K562 (cell line): ENCODE measurements at regions not wholly inside any gene's neighbourhood (a gene's known extent, or its start where the extent isn't known, plus 50 kb on each side); places are given as distances from the start of the nearest gene placed in this dataset.
A peak's percentile ranks its signal among the peaks of the same experiment; 100 is the strongest.

Experiments
- ATAC-seq: fragments of 200-7000 bp; cut with Tn5 transposase; 3 replicates; pipeline ENCODE4 v1.9.1; 2020; ENCODE audit warnings: moderate library complexity
- BruUV-seq: library from RNA; stranded (reverse); fragments of 400-500 nt; replicated peaks from 2 replicates; lab custom pipeline; 2021; lab: Mats Ljungman, UMichigan
- CTCF ChIA-PET: fragments of 300-600 bp; formaldehyde crosslinking; extraction: SDS; loops from one replicate; lab custom pipeline; 2021; ENCODE audit warnings: low intra/inter-chr PET ratio; lab: Yijun Ruan, JAX
- POLR2A ChIA-PET: fragments of 300-600, 350-650 bp; sonication (Branson Sonifier 250); formaldehyde crosslinking; extraction: SDS; loops from one replicate; lab custom pipeline; 2021; ENCODE audit warnings: antibody characterized with exemption, inconsistent platforms; lab: Yijun Ruan, JAX
- DNase-seq, 4 experiments: peaks; one replicate each; pipeline versions ENCODE4 v3.0.0 to v3.0.0-alpha.2; 2011 to 2018; ENCODE audit warnings: low spot score in 3 of 4, mixed read lengths in 3 of 4; ENCODE audit errors: extremely low read depth in 1 of 4
- FAIRE-seq: peaks from 2 replicates; lab custom pipeline; 2011; peaks lifted over from hg19 to GRCh38; lab: Jason Lieb, UNC
- H2AFZ ChIP-seq: 2 replicates; pipeline ENCODE4 v1.6.0; 2011; ENCODE audit warnings: low read depth, low read length, control low read depth, inconsistent platforms
- H3K27ac ChIP-seq: fragments of 200-600 bp; 3 replicates; pipeline ENCODE4 v1.8.0; 2011; ENCODE audit warnings: low read depth, mild to moderate bottlenecking, control low read depth, inconsistent platforms, low read length, moderate library complexity, mixed read lengths; ENCODE audit errors: extremely low read depth
- H3K27me3 ChIP-seq, 2 experiments: fragments of 300-600 bp in 1 of 2; 2 replicates in 1 of 2; 3 replicates in 1 of 2; pipeline versions ENCODE4 v1.6.0 to v1.8.0; 2011; ENCODE audit warnings: inconsistent platforms in 2 of 2, low read length in 2 of 2, mild to moderate bottlenecking in 1 of 2, mixed read lengths in 1 of 2, moderate library complexity in 1 of 2; ENCODE audit not compliant: control insufficient read depth in 2 of 2, insufficient read depth in 2 of 2
- H3K36me3 ChIP-seq: fragments of 300-600 bp; 3 replicates; pipeline ENCODE4 v1.8.0; 2011; ENCODE audit warnings: mild to moderate bottlenecking, low read length, inconsistent platforms; ENCODE audit not compliant: control insufficient read depth, insufficient read depth
- H3K4me1 ChIP-seq, 2 experiments: fragments of 200-600 bp in 1 of 2; replicated peaks in 1 of 2; 2 replicates in 1 of 2; 3 replicates in 1 of 2; pipeline versions ENCODE4 v1.5.1 to v1.8.0; 2011; ENCODE audit warnings: inconsistent platforms in 2 of 2, low read length in 2 of 2, mild to moderate bottlenecking in 1 of 2, mixed read lengths in 1 of 2, moderate library complexity in 1 of 2; ENCODE audit not compliant: control insufficient read depth in 2 of 2, insufficient read depth in 2 of 2
- H3K4me2 ChIP-seq: 2 replicates; pipeline ENCODE4 v1.6.1; 2011; ENCODE audit warnings: low read length, control low read depth, inconsistent platforms, mixed read lengths; ENCODE audit not compliant: insufficient read depth
- H3K4me3 ChIP-seq: fragments of 200-600 bp; sonication (generic), shearing (Covaris generic); 2 replicates; pipeline ENCODE4 v1.5.1; 2016; ENCODE audit warnings: control low read depth, inconsistent platforms
- H3K79me2 ChIP-seq: fragments of 200-600 bp; 3 replicates; pipeline ENCODE4 v1.8.0; 2011; ENCODE audit warnings: low read length, inconsistent platforms; ENCODE audit not compliant: control insufficient read depth, insufficient read depth
- H3K9ac ChIP-seq, 2 experiments: 2 replicates each; pipeline versions ENCODE4 v1.6.0 to v1.6.1; 2011; ENCODE audit warnings: low read depth in 2 of 2, low read length in 2 of 2, control low read depth in 1 of 2, inconsistent platforms in 1 of 2, mild to moderate bottlenecking in 1 of 2, mixed read lengths in 1 of 2; ENCODE audit not compliant: insufficient read depth in 1 of 2
- H3K9me1 ChIP-seq: one replicate; pipeline ENCODE4 v1.6.0; 2011; ENCODE audit warnings: inconsistent platforms, mild to moderate bottlenecking, low read length, moderate library complexity; ENCODE audit not compliant: control insufficient read depth, insufficient read depth
- H3K9me3 ChIP-seq: replicated peaks from 2 replicates; pipeline ENCODE4 v1.5.1; 2011; ENCODE audit warnings: low read depth, low read length, inconsistent platforms; ENCODE audit not compliant: control insufficient read depth, insufficient read depth
- H4K20me1 ChIP-seq: replicated peaks from 2 replicates; pipeline ENCODE4 v1.6.1; 2011; ENCODE audit warnings: low read length, inconsistent platforms, mixed read lengths; ENCODE audit not compliant: control insufficient read depth, insufficient read depth
- CREBBP ChIP-seq: IDR thresholded peaks from one replicate; pipeline ENCODE4 v1.6.1; 2012; ENCODE audit warnings: low read depth, mild to moderate bottlenecking, control low read depth, inconsistent platforms, low read length
- ETV1 ChIP-seq: fragments of 450-650 bp; conservative IDR thresholded peaks from 2 replicates; pipeline ENCODE4 v1.6.1; 2016; ENCODE audit warnings: missing genetic modification characterization, control low read depth, low read depth, missing compliant biosample characterization
- LEF1 ChIP-seq: fragments of 450-650 bp; IDR thresholded peaks from 2 replicates; pipeline ENCODE4 v1.6.1; 2016; ENCODE audit warnings: mild to moderate bottlenecking
- PRMT5 ChIP-seq: sonication (generic); formaldehyde crosslinking; IDR thresholded peaks from 2 replicates; pipeline ENCODE4 v1.5.0; 2020; ENCODE audit warnings: missing genetic modification reagents
- SIRT6 ChIP-seq: IDR thresholded peaks from one replicate; pipeline ENCODE4 v1.6.1; 2012; ENCODE audit warnings: low read depth, mild to moderate bottlenecking, control low read depth, inconsistent platforms, low read length, moderate library complexity
- SMC3 ChIP-seq: conservative IDR thresholded peaks from 2 replicates; pipeline ENCODE4 v1.6.1; 2011; ENCODE audit warnings: low read depth, low read length, improper control_type of control experiment; ENCODE audit not compliant: insufficient read depth
- SPI1 ChIP-seq: IDR thresholded peaks from 2 replicates; pipeline ENCODE4 v1.6.1; 2011; ENCODE audit warnings: low read depth, low read length, control low read depth, borderline replicate concordance
- TCF7 ChIP-seq: sonication (generic); IDR thresholded peaks from 2 replicates; pipeline ENCODE4 v1.6.1; 2016; ENCODE audit warnings: antibody characterized with exemption, borderline replicate concordance
- ZNF347 ChIP-seq: fragments of 450-650 bp; formaldehyde crosslinking; IDR thresholded peaks from 2 replicates; pipeline ENCODE4 v1.4.0; 2020; ENCODE audit warnings: low read depth, mild to moderate bottlenecking, moderate library complexity
- ZNF592 ChIP-seq: fragments of 450-650 bp; IDR thresholded peaks from 2 replicates; pipeline ENCODE4 v1.6.1; 2017; ENCODE audit warnings: antibody characterized with exemption, mild to moderate bottlenecking
- ZNF707 ChIP-seq: fragments of 250-450 bp; sonication (Bioruptor Pico); conservative IDR thresholded peaks from 2 replicates; pipeline ENCODE4 v1.8.0; 2022; ENCODE audit warnings: inconsistent platforms, mild to moderate bottlenecking, moderate library complexity
- ZNF764 ChIP-seq: fragments of 250-450 bp; sonication (Bioruptor Pico); IDR thresholded peaks from 2 replicates; pipeline ENCODE4 v1.4.0; 2020; ENCODE audit warnings: low read depth, mild to moderate bottlenecking, moderate library complexity
- WGBS: fragments of 100-300 bp; shearing (Covaris generic); methylation state at CpG from one replicate; pipeline ENCODE4 v1.1.6; 2016; ENCODE audit warnings: low coverage, mixed read lengths; ENCODE audit not compliant: insufficient coverage; ENCODE audit errors: missing lambda C conversion rate; 5-methylcytosine and 5-hydroxymethylcytosine counted together
- in situ Hi-C: fragments of 300-500 bp; cut with MboI; formaldehyde crosslinking; loops from 4 replicates; pipeline ENCODE4 v1.15.0; 2018; ENCODE audit warnings: inconsistent platforms, mixed read lengths
- intact Hi-C: fragments of 100-400 bp; cut with micrococcal nuclease; formaldehyde crosslinking; loops from 2 replicates; pipeline ENCODE4 v1.14.2; 2022

- ATAC-seq = no peak
- Histone ChIP-seq H3K9me1 (no peaks in the 10 kb centered on the region), H3K4me1 (peaks cover 0 to 8% of the 10 kb centered on the region in 2 experiments; a peak in 2 of 5 replicates), H3K27ac (no peak overlapping the region), H3K4me2 (peak overlapping the region; percentile 26), H3K79me2 (no peaks in the 10 kb centered on the region), H2AFZ (peak overlapping the region; percentile 7; the same call in 1 of the 2 replicates), H3K27me3 (no peaks in the 10 kb centered on the region), H3K9ac (no peak overlapping the region), H4K20me1 (no peaks in the 10 kb centered on the region), H3K9me3 (no peaks in the 10 kb centered on the region), H3K4me3 (no peak overlapping the region), H3K36me3 (no peaks in the 10 kb centered on the region)
- peak; percentile 58 for FAIRE-seq
- CTCF ChIA-PET = no interaction called here
- POLR2A ChIA-PET = interaction anchor here (0.9 to 1.9 kb wide), 2 partner anchors 12 to 63 kb away, joined by 3 to 5 read pairs; no protein-coding TSS in a partner anchor
- intact Hi-C loops (no loop called here), in situ Hi-C loops (no loop called here)
- DNase-seq = no peak
- no peak for TF ChIP-seq ETV1 (tag)
- peak; percentile 17; the same call in 1 of the 2 replicates for TF ChIP-seq SPI1
- WGBS = 49% methylated on average over 4 of the region's 4 CpGs
- no TSS peak for BruUV-seq
These were observed 199.6 kb upstream of the CNOT2 start for GRCh38 chr12:70043490-70044138.

GRCh38 chr12:70044167-70044566 is 199.1 kb upstream of the CNOT2 start:
- no peaks in the 10 kb centered on the region for H3K9me3 ChIP-seq
- H3K27ac ChIP-seq = 0 out of 3 replicates have a peak overlapping the region, but pooled peaks have one; percentile 9
- peak; percentile 83 for ATAC-seq
- peak in 2 of 4 experiments; percentile 33 to 68 for DNase-seq
- H4K20me1 ChIP-seq = no peaks in the 10 kb centered on the region
- H3K36me3 ChIP-seq = no peaks in the 10 kb centered on the region
- H3K9ac ChIP-seq = no peak overlapping the region
- FAIRE-seq = peak; percentile 80
- BruUV-seq = no TSS peak
- WGBS = 3% methylated on average over 2 of the region's 2 CpGs
- in situ Hi-C loops (no loop called here), intact Hi-C loops (no loop called here)
- ChIA-PET CTCF (no interaction called here), POLR2A (interaction anchor here (0.9 to 1.9 kb wide), 3 partner anchors 12 to 63 kb away, joined by 3 to 5 read pairs (median 3); no protein-coding TSS in a partner anchor)
- H3K4me3 ChIP-seq = no peak overlapping the region
- peaks cover 0 to 8% of the 10 kb centered on the region in 2 experiments; a peak in 2 of 5 replicates for H3K4me1 ChIP-seq
- H3K4me2 ChIP-seq = no peak overlapping the region
- H3K27me3 ChIP-seq = no peaks in the 10 kb centered on the region
- H2AFZ ChIP-seq = no peak overlapping the region
- H3K79me2 ChIP-seq = no peaks in the 10 kb centered on the region
- H3K9me1 ChIP-seq = no peaks in the 10 kb centered on the region
- no peak for TF ChIP-seq PRMT5 (CRISPR knock-in tag)
- no peak for TF ChIP-seq CREBBP
- peak; percentile 88 for TF ChIP-seq LEF1
- no peak for TF ChIP-seq SIRT6
- no peak for TF ChIP-seq ZNF764 (CRISPR knock-in tag)
- no peak for TF ChIP-seq SMC3
- peak; percentile 40; the same call in 1 of the 2 replicates for TF ChIP-seq TCF7
- no peak for TF ChIP-seq ZNF707 (CRISPR knock-in tag)
- no peak for TF ChIP-seq ZNF592
- no peak for TF ChIP-seq ZNF347 (CRISPR knock-in tag)
